CD4-positive, alpha-beta T cell (primary cell): ENCODE measurements at regions not wholly inside any gene's neighbourhood (a gene's known extent, or its start where the extent isn't known, plus 50 kb on each side); places are given as distances from the start of the nearest gene placed in this dataset.

Experiments used
- ATAC-seq: fragments of 200-7000 bp; cut with Tn5 transposase; one replicate; pipeline ENCODE4 v1.10.0; 2022; ENCODE audit warnings: mild to moderate bottlenecking; ENCODE audit not compliant: poor library complexity
- CTCF ChIA-PET: fragments of 350-600 bp; sonication (Branson Sonifier 250); formaldehyde crosslinking; loops from one replicate; lab custom pipeline; 2021; ENCODE audit warnings: antibody characterized with exemption, inconsistent platforms; lab: Charles Lee
- POLR2A ChIA-PET: fragments of 350-600 bp; sonication (Branson Sonifier 250); formaldehyde crosslinking; loops from one replicate; lab custom pipeline; 2021; ENCODE audit warnings: antibody characterized with exemption, inconsistent platforms; lab: Charles Lee
- DNase-seq, 14 experiments: peaks; one replicate each; pipeline ENCODE4 v3.0.0-alpha.2; 2013 to 2020; ENCODE audit warnings: mixed read lengths in 2 of 14
- H3K27ac ChIP-seq, 2 donors: one replicate each; pipeline versions ENCODE4 v1.5.1 to v1.7.0; 2013; ENCODE audit warnings: low read length in 2 of 2, low read depth in 1 of 2, mild to moderate bottlenecking in 1 of 2
- H3K27me3 ChIP-seq, 2 experiments: 1 replicate in 1 of 2; 2 replicates in 1 of 2; pipeline versions ENCODE4 v1.6.1 to v1.7.0; 2013; ENCODE audit warnings: low read length in 2 of 2, control low read depth in 1 of 2, mild to moderate bottlenecking in 1 of 2, moderate library complexity in 1 of 2; ENCODE audit not compliant: insufficient read depth in 2 of 2, control insufficient read depth in 1 of 2
- H3K36me3 ChIP-seq: one replicate; pipeline ENCODE4 v1.6.1; 2013; ENCODE audit warnings: low read length, control low read depth; ENCODE audit not compliant: insufficient read depth
- H3K4me1 ChIP-seq: one replicate; pipeline ENCODE4 v1.6.1; 2013; ENCODE audit warnings: low read length, control low read depth; ENCODE audit not compliant: insufficient read depth
- H3K4me3 ChIP-seq: one replicate; pipeline ENCODE4 v1.5.1; 2013; ENCODE audit warnings: mild to moderate bottlenecking, low read length, moderate library complexity
- H3K9me3 ChIP-seq, 2 experiments: 1 replicate in 1 of 2; 2 replicates in 1 of 2; pipeline versions ENCODE4 v1.6.1 to v1.7.0; 2013; ENCODE audit warnings: low read length in 2 of 2, mild to moderate bottlenecking in 2 of 2, control low read depth in 1 of 2, moderate library complexity in 1 of 2; ENCODE audit not compliant: control insufficient read depth in 1 of 2, insufficient read depth in 1 of 2
- H3K27ac Mint-ChIP-seq: one replicate; pipeline ENCODE4 v1.8.0; 2020; ENCODE audit warnings: mixed read lengths
- H3K27me3 Mint-ChIP-seq: one replicate; pipeline ENCODE4 v1.8.0; 2021; ENCODE audit warnings: mixed read lengths
- H3K36me3 Mint-ChIP-seq: one replicate; pipeline ENCODE4 v1.8.0; 2021; ENCODE audit warnings: low read depth, mixed read lengths
- H3K4me1 Mint-ChIP-seq: one replicate; pipeline ENCODE4 v1.8.0; 2021; ENCODE audit warnings: low read depth, mixed read lengths
- H3K4me3 Mint-ChIP-seq: one replicate; pipeline ENCODE4 v1.8.0; 2020; ENCODE audit warnings: mild to moderate bottlenecking, mixed read lengths
- H3K9me3 Mint-ChIP-seq: one replicate; pipeline ENCODE4 v1.8.0; 2020; ENCODE audit warnings: mixed read lengths
- intact Hi-C, 2 experiments: fragments of 100-400 bp; cut with DNase I in 1 of 2; cut with micrococcal nuclease in 1 of 2; formaldehyde crosslinking; loops; one replicate each; pipeline versions ENCODE4 v1.15.1 to v1.9.0; 2023 to 2025; cut with DNase I, micrococcal nuclease
- TF ChIP-seq, protein P1 (sequence below): fragments of 200-600 bp; IDR thresholded peaks from one replicate; pipeline ENCODE4 v1.8.0; 2022; ENCODE audit warnings: antibody characterized with exemption, mild to moderate bottlenecking

DNA sequence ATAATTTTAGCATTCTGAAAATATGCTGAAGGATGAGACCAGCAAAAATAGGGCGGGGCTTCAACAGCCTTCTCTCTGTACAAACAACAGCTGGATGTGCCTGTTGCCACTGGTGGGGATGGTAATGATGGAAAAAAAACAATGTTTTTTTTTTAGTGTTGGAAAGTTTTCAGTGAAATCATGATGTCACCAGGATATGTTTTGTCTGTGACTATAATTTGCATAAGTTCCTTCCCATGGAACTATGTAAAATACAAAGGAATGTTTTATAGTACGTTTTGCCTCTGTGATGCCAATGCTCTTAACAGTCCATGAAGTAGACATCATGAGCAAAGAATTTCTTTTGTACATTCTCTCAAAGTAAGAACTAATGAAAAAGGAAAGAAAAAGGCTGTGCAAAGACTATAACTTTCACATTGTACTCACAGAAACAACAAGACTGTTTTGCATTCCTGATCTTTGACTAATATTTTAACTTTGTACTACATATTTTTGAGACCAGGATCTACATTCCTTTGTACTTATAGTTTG is 589.7 kb downstream of the SPRY1 start:
- Mint-ChIP-seq H3K27ac (no peak overlapping the region), H3K27me3 (no peaks in the 10 kb centered on the region), H3K9me3 (no peaks in the 10 kb centered on the region), H3K4me1 (no peaks in the 10 kb centered on the region), H3K4me3 (no peak overlapping the region), H3K36me3 (no peaks in the 10 kb centered on the region)
- Histone ChIP-seq H3K36me3 (no peaks in the 10 kb centered on the region), H3K4me3 (no peak overlapping the region), H3K27ac (no peak overlapping the region), H3K27me3 (no peaks in the 10 kb centered on the region), H3K9me3 (no peaks in the 10 kb centered on the region), H3K4me1 (no peaks in the 10 kb centered on the region)
- DNase-seq, result no peak
- POLR2A ChIA-PET, result no interaction called here
- intact Hi-C loops, result no loop called here
- TF ChIP-seq, protein P1, sequence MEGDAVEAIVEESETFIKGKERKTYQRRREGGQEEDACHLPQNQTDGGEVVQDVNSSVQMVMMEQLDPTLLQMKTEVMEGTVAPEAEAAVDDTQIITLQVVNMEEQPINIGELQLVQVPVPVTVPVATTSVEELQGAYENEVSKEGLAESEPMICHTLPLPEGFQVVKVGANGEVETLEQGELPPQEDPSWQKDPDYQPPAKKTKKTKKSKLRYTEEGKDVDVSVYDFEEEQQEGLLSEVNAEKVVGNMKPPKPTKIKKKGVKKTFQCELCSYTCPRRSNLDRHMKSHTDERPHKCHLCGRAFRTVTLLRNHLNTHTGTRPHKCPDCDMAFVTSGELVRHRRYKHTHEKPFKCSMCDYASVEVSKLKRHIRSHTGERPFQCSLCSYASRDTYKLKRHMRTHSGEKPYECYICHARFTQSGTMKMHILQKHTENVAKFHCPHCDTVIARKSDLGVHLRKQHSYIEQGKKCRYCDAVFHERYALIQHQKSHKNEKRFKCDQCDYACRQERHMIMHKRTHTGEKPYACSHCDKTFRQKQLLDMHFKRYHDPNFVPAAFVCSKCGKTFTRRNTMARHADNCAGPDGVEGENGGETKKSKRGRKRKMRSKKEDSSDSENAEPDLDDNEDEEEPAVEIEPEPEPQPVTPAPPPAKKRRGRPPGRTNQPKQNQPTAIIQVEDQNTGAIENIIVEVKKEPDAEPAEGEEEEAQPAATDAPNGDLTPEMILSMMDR, result no peak
- no peak for ATAC-seq
- CTCF ChIA-PET, result no interaction called here

DNA sequence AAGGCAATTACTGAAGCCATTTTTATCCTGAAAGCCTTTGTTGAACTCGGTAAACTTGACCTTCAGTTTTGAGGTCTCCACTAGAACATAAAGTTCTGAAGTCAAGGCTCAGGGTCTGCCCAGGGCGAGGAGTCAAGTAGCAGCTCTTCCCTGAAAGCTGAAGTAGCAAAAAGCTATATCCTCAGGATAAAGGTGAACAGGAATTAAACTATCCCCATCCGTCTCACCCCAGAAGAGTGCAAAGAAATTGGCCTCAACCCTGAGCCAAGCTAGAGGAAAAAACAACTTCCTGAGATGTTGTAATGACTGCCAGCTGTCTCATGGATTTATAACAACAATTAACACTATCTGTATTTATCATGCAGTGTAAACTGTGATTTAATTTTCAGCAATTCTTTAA is 590.8 kb downstream of the SPRY1 start:
- CTCF ChIA-PET, result no interaction called here
- Mint-ChIP-seq H3K9me3 (no peaks in the 10 kb centered on the region), H3K27me3 (no peaks in the 10 kb centered on the region), H3K4me1 (no peaks in the 10 kb centered on the region), H3K4me3 (no peak overlapping the region), H3K27ac (no peak overlapping the region), H3K36me3 (no peaks in the 10 kb centered on the region)
- DNase-seq (no peak), ATAC-seq (no peak)
- intact Hi-C loops, result no loop called here
- H3K4me3 ChIP-seq, result no peak overlapping the region
- POLR2A ChIA-PET, result no interaction called here
- H3K27me3 ChIP-seq, result no peaks in the 10 kb centered on the region
- TF ChIP-seq, protein P1, result no peak
- H3K9me3 ChIP-seq, result no peaks in the 10 kb centered on the region
- H3K27ac ChIP-seq, result no peak overlapping the region
- no peaks in the 10 kb centered on the region for H3K36me3 ChIP-seq
- H3K4me1 ChIP-seq, result no peaks in the 10 kb centered on the region

DNA sequence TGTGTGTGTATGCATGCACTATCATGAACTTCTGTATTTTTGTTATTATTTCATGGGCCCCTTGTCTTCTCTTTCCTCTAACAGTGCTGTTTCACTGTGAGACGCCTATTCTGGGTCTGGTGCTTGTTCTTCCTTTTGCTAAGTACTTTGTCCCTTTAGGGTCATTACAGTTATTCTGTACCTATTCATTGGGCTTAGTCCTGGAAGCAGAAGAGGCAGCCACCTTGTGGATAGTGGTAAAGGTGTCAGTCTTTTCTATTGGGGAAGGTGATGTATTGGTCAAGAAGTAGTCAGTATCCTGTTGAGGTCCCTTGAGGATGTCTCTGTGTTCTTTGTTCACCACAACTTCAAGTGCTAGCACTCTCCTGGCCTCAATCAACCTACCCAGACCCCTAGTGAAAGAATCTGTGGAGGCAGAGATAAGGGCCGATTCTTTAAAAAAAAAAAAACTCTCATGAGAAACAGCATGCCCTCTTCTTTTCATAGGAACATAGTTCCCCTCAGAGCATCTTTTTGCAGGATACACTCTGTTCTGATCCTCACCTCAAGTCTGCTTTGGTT is 593.8 kb downstream of the SPRY1 start:
- ATAC-seq (no peak), DNase-seq (no peak)
- intact Hi-C loops, result no loop called here
- no peaks in the 10 kb centered on the region for H3K4me1 Mint-ChIP-seq
- H3K36me3 Mint-ChIP-seq, result no peaks in the 10 kb centered on the region
- H3K9me3 Mint-ChIP-seq, result no peaks in the 10 kb centered on the region
- ChIA-PET POLR2A (no interaction called here), CTCF (no interaction called here)
- no peaks in the 10 kb centered on the region for H3K27me3 Mint-ChIP-seq
- H3K4me3 Mint-ChIP-seq, result no peak overlapping the region
- Histone ChIP-seq H3K4me3 (no peak overlapping the region), H3K4me1 (no peaks in the 10 kb centered on the region), H3K36me3 (no peaks in the 10 kb centered on the region), H3K27ac (no peak overlapping the region), H3K27me3 (no peaks in the 10 kb centered on the region), H3K9me3 (no peaks in the 10 kb centered on the region)
- H3K27ac Mint-ChIP-seq, result no peak overlapping the region
- TF ChIP-seq, protein P1, result no peak
